GM23338 (cell line): ENCODE measurements at regions not wholly inside any gene's neighbourhood (a gene's known extent, or its start where the extent isn't known, plus 50 kb on each side); places are given as distances from the start of the nearest gene placed in this dataset.

Experiments used
- ATAC-seq: fragments of 200-7000 bp; cut with Tn5 transposase; 3 replicates; pipeline ENCODE4 v1.9.1; 2020
- DNase-seq: peaks from one replicate; pipeline ENCODE4 v3.0.0-alpha.2; 2015; ENCODE audit warnings: low spot score
- H2AFZ ChIP-seq: fragments of 200-600 bp; sonication (generic); 2 replicates; pipeline ENCODE4 v1.8.0; 2016; ENCODE audit warnings: antibody characterized with exemption, mild to moderate bottlenecking, moderate library complexity
- H3F3A ChIP-seq: fragments of 200-600 bp; sonication (generic); replicated peaks from 2 replicates; pipeline ENCODE4 v1.8.0; 2017; ENCODE audit warnings: antibody characterized with exemption, mixed run types, low read depth
- H3K27ac ChIP-seq: fragments of 200-600 bp; sonication (generic); 2 replicates; pipeline ENCODE4 v1.6.1; 2016; ENCODE audit warnings: low read depth
- H3K27me3 ChIP-seq: fragments of 200-600 bp; sonication (generic); 2 replicates; pipeline ENCODE4 v1.8.0; 2016; ENCODE audit warnings: mild to moderate bottlenecking, mixed run types, moderate library complexity; ENCODE audit not compliant: insufficient read depth
- H3K36me3 ChIP-seq: fragments of 200-600 bp; sonication (generic); 2 replicates; pipeline ENCODE4 v1.8.0; 2016; ENCODE audit warnings: mild to moderate bottlenecking; ENCODE audit not compliant: insufficient read depth
- H3K4me1 ChIP-seq: fragments of 200-600 bp; sonication (generic); 2 replicates; pipeline ENCODE4 v1.8.0; 2016; ENCODE audit warnings: mild to moderate bottlenecking, moderate library complexity; ENCODE audit not compliant: insufficient read depth
- H3K4me2 ChIP-seq: fragments of 200-600 bp; sonication (generic); 2 replicates; pipeline ENCODE4 v1.7.1; 2017; ENCODE audit warnings: mixed run types
- H3K4me3 ChIP-seq: fragments of 200-600 bp; sonication (generic); 2 replicates; pipeline ENCODE4 v1.6.1; 2016; ENCODE audit warnings: mixed run types
- H3K79me2 ChIP-seq: fragments of 200-600 bp; sonication (generic); replicated peaks from 2 replicates; pipeline ENCODE4 v1.8.0; 2017; ENCODE audit warnings: mild to moderate bottlenecking; ENCODE audit not compliant: insufficient read depth
- H3K9me2 ChIP-seq: fragments of 200-600 bp; sonication (generic); 2 replicates; pipeline ENCODE4 v1.8.0; 2017; ENCODE audit not compliant: insufficient read depth
- H4K20me1 ChIP-seq: fragments of 200-600 bp; sonication (generic); replicated peaks from 2 replicates; pipeline ENCODE4 v1.8.0; 2017; ENCODE audit warnings: mild to moderate bottlenecking; ENCODE audit not compliant: insufficient read depth
- H3K27ac Mint-ChIP-seq: 2 replicates; pipeline ENCODE4 v1.8.0; 2020; ENCODE audit warnings: inconsistent platforms, mild to moderate bottlenecking, moderate library complexity, mixed read lengths
- H3K27me3 Mint-ChIP-seq: 3 replicates; pipeline ENCODE4 v1.8.0; 2022; ENCODE audit warnings: low read depth, mild to moderate bottlenecking, moderate library complexity, mixed read lengths, inconsistent platforms; ENCODE audit not compliant: insufficient read depth, poor library complexity
- H3K36me3 Mint-ChIP-seq: 3 replicates; pipeline ENCODE4 v1.8.0; 2021; ENCODE audit warnings: low read depth, mild to moderate bottlenecking, inconsistent platforms, moderate library complexity, mixed read lengths
- H3K4me1 Mint-ChIP-seq: 3 replicates; pipeline ENCODE4 v1.8.0; 2020; ENCODE audit warnings: mild to moderate bottlenecking, inconsistent platforms, mixed read lengths
- H3K4me3 Mint-ChIP-seq: 3 replicates; pipeline ENCODE4 v1.8.0; 2021; ENCODE audit warnings: moderate library complexity, mild to moderate bottlenecking, inconsistent platforms, mixed read lengths
- H3K9me3 Mint-ChIP-seq: 3 replicates; pipeline ENCODE4 v1.8.0; 2020; ENCODE audit warnings: moderate library complexity, mild to moderate bottlenecking, inconsistent platforms, mixed read lengths
- CREB1 ChIP-seq: fragments of 250-450 bp; sonication (Bioruptor Pico); IDR thresholded peaks from 2 replicates; pipeline ENCODE4 v1.5.0; 2020; ENCODE audit warnings: low read depth, mild to moderate bottlenecking, moderate library complexity
- EZH2 ChIP-seq: fragments of 200-600 bp; sonication (generic); IDR thresholded peaks from one replicate; pipeline ENCODE4 v1.8.0; 2017; ENCODE audit warnings: antibody characterized with exemption, mild to moderate bottlenecking, low read depth; ENCODE audit not compliant: unreplicated experiment
- EZH2phosphoT487 ChIP-seq: fragments of 200-600 bp; sonication (generic); IDR thresholded peaks from one replicate; pipeline ENCODE4 v1.8.1; 2018; ENCODE audit warnings: antibody characterized with exemption; ENCODE audit not compliant: unreplicated experiment
- JUNB ChIP-seq: IDR thresholded peaks from one replicate; pipeline ENCODE4 v1.6.1; 2016; ENCODE audit warnings: antibody characterized with exemption; ENCODE audit not compliant: unreplicated experiment
- NANOG ChIP-seq: IDR thresholded peaks from 2 replicates; pipeline ENCODE4 v1.6.1; 2016; ENCODE audit warnings: antibody characterized with exemption, borderline replicate concordance
- POLR2AphosphoS5 ChIP-seq: IDR thresholded peaks from 2 replicates; pipeline ENCODE4 v1.6.1; 2016; ENCODE audit warnings: antibody characterized with exemption, low read depth
- STAT1 ChIP-seq: IDR thresholded peaks from one replicate; pipeline ENCODE4 v1.6.1; 2016; ENCODE audit warnings: antibody characterized with exemption; ENCODE audit not compliant: unreplicated experiment
- ZNF114 ChIP-seq: fragments of 250-450 bp; sonication (Bioruptor Pico); IDR thresholded peaks from 2 replicates; pipeline ENCODE4 v1.5.0; 2020; ENCODE audit warnings: mild to moderate bottlenecking, moderate library complexity
- ZNF331 ChIP-seq: fragments of 250-450 bp; sonication (Bioruptor Pico); IDR thresholded peaks from 2 replicates; pipeline ENCODE4 v1.5.0; 2020; ENCODE audit warnings: low read depth, mild to moderate bottlenecking, moderate library complexity
- ZNF462 ChIP-seq: fragments of 250-450 bp; sonication (Bioruptor Pico); IDR thresholded peaks from 2 replicates; pipeline ENCODE4 v1.5.0; 2020; ENCODE audit warnings: mild to moderate bottlenecking, moderate library complexity
- TF ChIP-seq, protein P1 (sequence below), 2 experiments: fragments of 200-600 bp in 1 of 2; sonication (generic) in 1 of 2; conservative IDR thresholded peaks; 2 replicates each; pipeline versions ENCODE4 v1.5.1 to v1.6.1; 2016 to 2017; ENCODE audit warnings: antibody characterized with exemption in 2 of 2, low read depth in 2 of 2, mild to moderate bottlenecking in 2 of 2, moderate library complexity in 1 of 2

DNA sequence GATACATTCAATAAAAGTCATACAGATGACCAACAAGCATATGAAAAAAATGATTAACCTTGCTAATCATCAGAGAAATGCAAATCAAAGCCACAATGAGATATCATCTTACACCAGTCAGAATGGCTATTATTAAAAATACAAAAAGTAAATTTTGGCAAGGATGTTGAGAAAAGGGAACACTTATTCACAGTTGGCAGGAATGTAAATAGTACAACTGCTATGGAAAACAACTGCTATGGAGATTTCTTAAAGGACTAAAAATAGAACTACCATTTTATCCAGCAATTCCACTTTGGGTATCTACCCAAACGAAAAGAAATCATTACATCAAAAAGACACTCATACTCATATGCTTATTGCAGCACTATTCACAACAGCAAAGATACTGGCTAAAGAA lies 1121.8 kb downstream of the TBL1XR1 start:
- Mint-ChIP-seq H3K36me3 (no peaks in the 10 kb centered on the region), H3K27ac (no peak overlapping the region), H3K4me1 (no peaks in the 10 kb centered on the region; the same call in 2 of the 3 replicates), H3K9me3 (no peaks in the 10 kb centered on the region; the same call in 2 of the 3 replicates), H3K4me3 (no peak overlapping the region), H3K27me3 (no peaks in the 10 kb centered on the region)
- Histone ChIP-seq H4K20me1 (no peaks in the 10 kb centered on the region), H3K4me1 (no peaks in the 10 kb centered on the region), H3K4me2 (no peak overlapping the region), H3F3A (no peaks in the 10 kb centered on the region), H3K36me3 (no peaks in the 10 kb centered on the region), H3K27ac (no peak overlapping the region), H3K27me3 (no peaks in the 10 kb centered on the region), H3K79me2 (no peaks in the 10 kb centered on the region), H3K4me3 (no peak overlapping the region), H2AFZ (no peak overlapping the region), H3K9me2 (no peaks in the 10 kb centered on the region)
- no peak for DNase-seq
- no peak for ATAC-seq
- TF ChIP-seq JUNB, result no peak
- no peak for TF ChIP-seq EZH2phosphoT487
- no peak for TF ChIP-seq CREB1
- TF ChIP-seq STAT1, result no peak
- TF ChIP-seq POLR2AphosphoS5, result no peak
- no peak for TF ChIP-seq ZNF114 (CRISPR knock-in tag)
- no peak for TF ChIP-seq ZNF331
- no peak for TF ChIP-seq EZH2
- no peak for TF ChIP-seq ZNF462
- TF ChIP-seq NANOG, result no peak
- TF ChIP-seq, protein P1, sequence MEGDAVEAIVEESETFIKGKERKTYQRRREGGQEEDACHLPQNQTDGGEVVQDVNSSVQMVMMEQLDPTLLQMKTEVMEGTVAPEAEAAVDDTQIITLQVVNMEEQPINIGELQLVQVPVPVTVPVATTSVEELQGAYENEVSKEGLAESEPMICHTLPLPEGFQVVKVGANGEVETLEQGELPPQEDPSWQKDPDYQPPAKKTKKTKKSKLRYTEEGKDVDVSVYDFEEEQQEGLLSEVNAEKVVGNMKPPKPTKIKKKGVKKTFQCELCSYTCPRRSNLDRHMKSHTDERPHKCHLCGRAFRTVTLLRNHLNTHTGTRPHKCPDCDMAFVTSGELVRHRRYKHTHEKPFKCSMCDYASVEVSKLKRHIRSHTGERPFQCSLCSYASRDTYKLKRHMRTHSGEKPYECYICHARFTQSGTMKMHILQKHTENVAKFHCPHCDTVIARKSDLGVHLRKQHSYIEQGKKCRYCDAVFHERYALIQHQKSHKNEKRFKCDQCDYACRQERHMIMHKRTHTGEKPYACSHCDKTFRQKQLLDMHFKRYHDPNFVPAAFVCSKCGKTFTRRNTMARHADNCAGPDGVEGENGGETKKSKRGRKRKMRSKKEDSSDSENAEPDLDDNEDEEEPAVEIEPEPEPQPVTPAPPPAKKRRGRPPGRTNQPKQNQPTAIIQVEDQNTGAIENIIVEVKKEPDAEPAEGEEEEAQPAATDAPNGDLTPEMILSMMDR (conservative IDR thresholded peaks at IDR 0.05; ENCODE audit: low read depth in 2 of 2), result no peak
